Activated CD4-positive, alpha-beta T cell treated with anti-CD3 and anti-CD28 coated beads for 36 hours (primary cell): ENCODE measurements at regions not wholly inside any gene's neighbourhood (a gene's known extent, or its start where the extent isn't known, plus 50 kb on each side); places are given as distances from the start of the nearest gene placed in this dataset.

ENCODE experiments used
- ATAC-seq: fragments of 200-7000 bp; cut with Tn5 transposase; one replicate; pipeline ENCODE4 v1.10.0; 2021; ENCODE audit warnings: mild to moderate bottlenecking, moderate library complexity
- CTCF ChIA-PET: fragments of 350-600 bp; sonication (Branson Sonifier 250); formaldehyde crosslinking; loops from one replicate; lab custom pipeline; 2021; ENCODE audit warnings: antibody characterized with exemption; lab: Charles Lee
- POLR2A ChIA-PET: fragments of 350-600 bp; sonication (Branson Sonifier 250); formaldehyde crosslinking; loops from one replicate; lab custom pipeline; 2021; ENCODE audit warnings: antibody characterized with exemption, inconsistent platforms; lab: Charles Lee
- DNase-seq: peaks from one replicate; pipeline ENCODE4 v3.0.0-alpha.2; 2020
- H3K27ac Mint-ChIP-seq: one replicate; pipeline ENCODE4 v1.8.0; 2021; ENCODE audit warnings: mixed read lengths
- H3K27me3 Mint-ChIP-seq: one replicate; pipeline ENCODE4 v1.8.0; 2021; ENCODE audit warnings: mixed read lengths
- H3K36me3 Mint-ChIP-seq: one replicate; pipeline ENCODE4 v1.8.0; 2021; ENCODE audit warnings: low read depth, mixed read lengths
- H3K4me1 Mint-ChIP-seq: one replicate; pipeline ENCODE4 v1.8.0; 2021; ENCODE audit warnings: mixed read lengths
- H3K4me3 Mint-ChIP-seq: one replicate; pipeline ENCODE4 v1.8.0; 2021; ENCODE audit warnings: mild to moderate bottlenecking, moderate library complexity, mixed read lengths
- H3K9me3 Mint-ChIP-seq: one replicate; pipeline ENCODE4 v1.8.0; 2021; ENCODE audit warnings: low read depth, mixed read lengths
- intact Hi-C, 2 experiments: fragments of 100-400 bp; cut with DNase I in 1 of 2; cut with micrococcal nuclease in 1 of 2; formaldehyde crosslinking; loops; one replicate each; pipeline versions ENCODE4 v1.14.2 to v1.15.1; 2022 to 2024; cut with DNase I, micrococcal nuclease

- ChIA-PET POLR2A (no interaction called here), CTCF (no interaction called here)
- intact Hi-C loops = no loop called here
- Mint-ChIP-seq H3K9me3 (peaks cover 8% of the 10 kb centered on the region), H3K27me3 (no peaks in the 10 kb centered on the region), H3K27ac (no peak overlapping the region), H3K4me3 (no peak overlapping the region), H3K4me1 (no peaks in the 10 kb centered on the region), H3K36me3 (no peaks in the 10 kb centered on the region)
- DNase-seq (no peak), ATAC-seq (no peak)
Observed at GRCh38 chr20:11429889-11430519, 487.7 kb upstream of the BTBD3 start.

- H3K4me3 Mint-ChIP-seq = no peak overlapping the region
- no peaks in the 10 kb centered on the region for H3K27me3 Mint-ChIP-seq
- intact Hi-C loops = no loop called here
- DNase-seq = no peak
- H3K27ac Mint-ChIP-seq = no peak overlapping the region
- peaks cover 9% of the 10 kb centered on the region for H3K9me3 Mint-ChIP-seq
- POLR2A ChIA-PET = no interaction called here
- no peak for ATAC-seq
- CTCF ChIA-PET = no interaction called here
- H3K36me3 Mint-ChIP-seq = no peaks in the 10 kb centered on the region
- H3K4me1 Mint-ChIP-seq = no peaks in the 10 kb centered on the region
Observed at GRCh38 chr20:11430652-11431051, 487.0 kb upstream of the BTBD3 start.

- H3K4me3 Mint-ChIP-seq = no peak overlapping the region
- H3K9me3 Mint-ChIP-seq = peaks cover 9% of the 10 kb centered on the region
- DNase-seq (no peak), ATAC-seq (no peak)
- ChIA-PET CTCF (no interaction called here), POLR2A (no interaction called here)
- H3K27ac Mint-ChIP-seq = no peak overlapping the region
- H3K36me3 Mint-ChIP-seq = no peaks in the 10 kb centered on the region
- intact Hi-C loops = no loop called here
- H3K27me3 Mint-ChIP-seq = no peaks in the 10 kb centered on the region
- H3K4me1 Mint-ChIP-seq = no peaks in the 10 kb centered on the region
Observed at GRCh38 chr20:11431621-11432020, 486.1 kb upstream of the BTBD3 start.

GRCh38 chr20:11432407-11432806 is 485.3 kb upstream of the BTBD3 start:
- no peak for DNase-seq
- intact Hi-C loops = no loop called here
- CTCF ChIA-PET = no interaction called here
- ATAC-seq = no peak
- POLR2A ChIA-PET = no interaction called here
- H3K27me3 Mint-ChIP-seq = no peaks in the 10 kb centered on the region
- H3K36me3 Mint-ChIP-seq = no peaks in the 10 kb centered on the region
- no peak overlapping the region for H3K27ac Mint-ChIP-seq
- no peak overlapping the region for H3K4me3 Mint-ChIP-seq
- no peaks in the 10 kb centered on the region for H3K4me1 Mint-ChIP-seq
- H3K9me3 Mint-ChIP-seq = peaks cover 16% of the 10 kb centered on the region

GRCh38 chr20:11436113-11436905 is 481.4 kb upstream of the BTBD3 start:
- Mint-ChIP-seq H3K36me3 (no peaks in the 10 kb centered on the region), H3K9me3 (peaks cover 16% of the 10 kb centered on the region), H3K4me3 (no peak overlapping the region), H3K27me3 (no peaks in the 10 kb centered on the region), H3K4me1 (no peaks in the 10 kb centered on the region), H3K27ac (no peak overlapping the region)
- intact Hi-C loops = no loop called here
- CTCF ChIA-PET = no interaction called here
- POLR2A ChIA-PET = no interaction called here
- ATAC-seq (no peak), DNase-seq (no peak)

- H3K36me3 Mint-ChIP-seq = no peaks in the 10 kb centered on the region
- DNase-seq = no peak
- no peak overlapping the region for H3K4me3 Mint-ChIP-seq
- intact Hi-C loops = no loop called here
- ChIA-PET CTCF (no interaction called here), POLR2A (no interaction called here)
- peaks cover 16% of the 10 kb centered on the region for H3K9me3 Mint-ChIP-seq
- no peaks in the 10 kb centered on the region for H3K4me1 Mint-ChIP-seq
- no peaks in the 10 kb centered on the region for H3K27me3 Mint-ChIP-seq
- no peak for ATAC-seq
- H3K27ac Mint-ChIP-seq = no peak overlapping the region
Observed at GRCh38 chr20:11437090-11437489, 480.6 kb upstream of the BTBD3 start.

GRCh38 chr20:11437611-11438380 is 479.9 kb upstream of the BTBD3 start:
- no peak for ATAC-seq
- ChIA-PET POLR2A (no interaction called here), CTCF (no interaction called here)
- intact Hi-C loops = no loop called here
- no peaks in the 10 kb centered on the region for H3K4me1 Mint-ChIP-seq
- no peak for DNase-seq
- H3K4me3 Mint-ChIP-seq = no peak overlapping the region
- peaks cover 16% of the 10 kb centered on the region for H3K9me3 Mint-ChIP-seq
- no peaks in the 10 kb centered on the region for H3K36me3 Mint-ChIP-seq
- no peak overlapping the region for H3K27ac Mint-ChIP-seq
- no peaks in the 10 kb centered on the region for H3K27me3 Mint-ChIP-seq

- H3K27me3 Mint-ChIP-seq = no peaks in the 10 kb centered on the region
- H3K36me3 Mint-ChIP-seq = no peaks in the 10 kb centered on the region
- ATAC-seq = no peak
- ChIA-PET POLR2A (no interaction called here), CTCF (no interaction called here)
- intact Hi-C loops = no loop called here
- H3K9me3 Mint-ChIP-seq = peaks cover 16% of the 10 kb centered on the region
- H3K4me1 Mint-ChIP-seq = no peaks in the 10 kb centered on the region
- DNase-seq = no peak
- no peak overlapping the region for H3K27ac Mint-ChIP-seq
- no peak overlapping the region for H3K4me3 Mint-ChIP-seq
Observed at GRCh38 chr20:11438412-11438811, 479.3 kb upstream of the BTBD3 start.

- DNase-seq = no peak
- ChIA-PET CTCF (no interaction called here), POLR2A (no interaction called here)
- Mint-ChIP-seq H3K4me3 (no peak overlapping the region), H3K9me3 (no peaks in the 10 kb centered on the region), H3K4me1 (no peaks in the 10 kb centered on the region), H3K27ac (no peak overlapping the region), H3K36me3 (no peaks in the 10 kb centered on the region), H3K27me3 (no peaks in the 10 kb centered on the region)
- ATAC-seq = no peak
- intact Hi-C loops = loop anchor here in 1 of 2 experiments (10.0 kb wide), 1 partner anchor 201 kb away; no protein-coding TSS in a partner anchor
Observed at GRCh38 chr20:11443382-11444119, 474.1 kb upstream of the BTBD3 start.

- ATAC-seq (no peak), DNase-seq (no peak)
- Mint-ChIP-seq H3K27me3 (no peaks in the 10 kb centered on the region), H3K4me1 (no peaks in the 10 kb centered on the region), H3K36me3 (no peaks in the 10 kb centered on the region), H3K9me3 (no peaks in the 10 kb centered on the region), H3K27ac (no peak overlapping the region), H3K4me3 (no peak overlapping the region)
- ChIA-PET POLR2A (no interaction called here), CTCF (no interaction called here)
- intact Hi-C loops = loop anchor here in 1 of 2 experiments (10.0 kb wide), 1 partner anchor 200 kb away; no protein-coding TSS in a partner anchor
Observed at GRCh38 chr20:11445161-11445560, 472.5 kb upstream of the BTBD3 start.

GRCh38 chr20:11445891-11446290 is 471.8 kb upstream of the BTBD3 start:
- no peaks in the 10 kb centered on the region for H3K9me3 Mint-ChIP-seq
- H3K36me3 Mint-ChIP-seq = no peaks in the 10 kb centered on the region
- POLR2A ChIA-PET = no interaction called here
- intact Hi-C loops = loop anchor here in 1 of 2 experiments (10.0 kb wide), 1 partner anchor 199 kb away; no protein-coding TSS in a partner anchor
- no peaks in the 10 kb centered on the region for H3K27me3 Mint-ChIP-seq
- no peak overlapping the region for H3K4me3 Mint-ChIP-seq
- ATAC-seq (no peak), DNase-seq (no peak)
- H3K4me1 Mint-ChIP-seq = no peaks in the 10 kb centered on the region
- H3K27ac Mint-ChIP-seq = no peak overlapping the region
- CTCF ChIA-PET = no interaction called here
